HL-60 (cell line): ENCODE measurements at regions not wholly inside any gene's neighbourhood (a gene's known extent, or its start where the extent isn't known, plus 50 kb on each side); places are given as distances from the start of the nearest gene placed in this dataset.

Source experiments
- DNase-seq, 2 experiments: peaks; one replicate each; pipeline ENCODE4 v3.0.0-alpha.2; 2010 to 2020; ENCODE audit warnings: low read depth in 1 of 2, low spot score in 1 of 2
- H3K27ac ChIP-seq: fragments of 250-450 bp; sonication (Bioruptor Pico); replicated peaks from 2 replicates; pipeline ENCODE4 v1.5.1; 2020; ENCODE audit warnings: mild to moderate bottlenecking, moderate library complexity
- H3K27me3 ChIP-seq: fragments of 250-450 bp; sonication (Bioruptor Pico); 2 replicates; pipeline ENCODE4 v1.5.1; 2021; ENCODE audit warnings: mild to moderate bottlenecking, moderate library complexity; ENCODE audit not compliant: insufficient read depth, poor library complexity, severe bottlenecking
- H3K4me3 ChIP-seq: replicated peaks from 2 replicates; pipeline ENCODE4 v1.5.1; 2011; ENCODE audit warnings: mild to moderate bottlenecking, control low read depth, low read length; ENCODE audit not compliant: insufficient read depth
- CTCF ChIP-seq: IDR thresholded peaks from one replicate; pipeline ENCODE4 v1.5.1; 2011; ENCODE audit warnings: low read length, control low read depth, inconsistent platforms; ENCODE audit not compliant: insufficient read depth
- GABPA ChIP-seq: IDR thresholded peaks from 2 replicates; pipeline ENCODE4 v1.6.1; 2012; ENCODE audit warnings: low read depth
- POLR2AphosphoS5 ChIP-seq: IDR thresholded peaks from 2 replicates; pipeline ENCODE4 v1.6.1; 2012; ENCODE audit warnings: low read depth
- REST ChIP-seq: IDR thresholded peaks from 2 replicates; pipeline ENCODE4 v1.6.1; 2012; ENCODE audit warnings: low read depth; ENCODE audit not compliant: insufficient replicate concordance
- SPI1 ChIP-seq: IDR thresholded peaks from 2 replicates; pipeline ENCODE4 v1.6.1; 2012; ENCODE audit warnings: low read depth, mild to moderate bottlenecking, borderline replicate concordance

GRCh38 chr6:34608321-34609091, 52.4 kb upstream of the SPDEF start:
- DNase-seq, result no peak
- Histone ChIP-seq H3K4me3 (no peak overlapping the region), H3K27me3 (no peaks in the 10 kb centered on the region), H3K27ac (no peak overlapping the region)
- TF ChIP-seq GABPA (no peak), CTCF (no peak), REST (no peak), POLR2AphosphoS5 (no peak), SPI1 (no peak)

- Histone ChIP-seq H3K27ac (no peak overlapping the region), H3K4me3 (no peak overlapping the region), H3K27me3 (no peaks in the 10 kb centered on the region)
- DNase-seq, result no peak
- TF ChIP-seq POLR2AphosphoS5 (no peak), GABPA (no peak), SPI1 (no peak), REST (no peak), CTCF (no peak)
These were observed 50.5 kb upstream of the SPDEF start for GRCh38 chr6:34606477-34607265.
